GM23248 (cell line): ENCODE measurements at regions not wholly inside any gene's neighbourhood (a gene's known extent, or its start where the extent isn't known, plus 50 kb on each side); places are given as distances from the start of the nearest gene placed in this dataset.

Experiments used
- EZH2 ChIP-seq: fragments of 200-600 bp; sonication (generic); IDR thresholded peaks from 2 replicates; pipeline ENCODE4 v1.6.1; 2018; ENCODE audit warnings: antibody characterized with exemption, mild to moderate bottlenecking; ENCODE audit not compliant: insufficient read depth, poor library complexity, severe bottlenecking
- EZH2phosphoT487 ChIP-seq: fragments of 200-600 bp; sonication (generic); IDR thresholded peaks from 2 replicates; pipeline ENCODE4 v1.6.1; 2018; ENCODE audit warnings: antibody characterized with exemption, moderate library complexity, mild to moderate bottlenecking, low read depth; ENCODE audit not compliant: insufficient read depth

DNA sequence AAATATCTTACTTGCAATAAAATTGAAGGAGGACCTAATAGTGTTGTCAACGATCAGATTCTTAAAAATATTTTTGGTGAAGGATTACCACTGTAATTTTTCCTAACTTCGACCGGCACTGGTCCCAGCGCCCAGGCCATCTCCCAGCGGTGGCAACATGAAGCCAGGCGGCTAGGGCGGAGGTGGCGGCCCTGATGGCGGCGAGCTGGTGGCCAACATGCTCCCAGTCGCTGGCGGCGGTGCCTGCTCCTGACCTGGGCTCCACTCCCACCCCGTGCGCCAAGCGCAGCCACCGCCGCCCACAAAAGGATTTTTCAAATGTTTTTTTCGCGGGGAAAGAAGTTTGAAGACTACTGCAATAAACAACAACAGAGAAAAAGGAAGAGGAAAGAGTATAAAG lies 56.5 kb upstream of the B3GALNT1 start:
- TF ChIP-seq EZH2phosphoT487 (no peak), EZH2 (no peak)
